OCI-LY3 (cell line): ENCODE measurements at regions not wholly inside any gene's neighbourhood (a gene's known extent, or its start where the extent isn't known, plus 50 kb on each side); places are given as distances from the start of the nearest gene placed in this dataset.

ENCODE experiments used
- H2AFZ ChIP-seq: fragments of 200-600, 300-600 bp; shearing (Covaris generic); 2 replicates; pipeline ENCODE4 v1.6.0; 2014; ENCODE audit warnings: antibody characterized with exemption, low read depth, low read length
- H3K27ac ChIP-seq: fragments of 200-600, 300-600 bp; sonication (generic); 2 replicates; pipeline ENCODE4 v1.5.1; 2014; ENCODE audit warnings: mild to moderate bottlenecking, low read length, moderate library complexity, mixed read lengths
- H3K27me3 ChIP-seq: fragments of 200-600, 300-600 bp; sonication (generic); 2 replicates; pipeline ENCODE4 v1.6.1; 2014; ENCODE audit warnings: low read depth, low read length, mixed read lengths
- H3K36me3 ChIP-seq: fragments of 200-600, 300-600 bp; sonication (generic); replicated peaks from 2 replicates; pipeline ENCODE3; 2014; ENCODE audit warnings: low read depth, low read length, mixed read lengths
- H3K4me1 ChIP-seq: fragments of 300-600, 200-600 bp; sonication (generic); 2 replicates; pipeline ENCODE4 v1.6.1; 2014; ENCODE audit warnings: low read length, mixed read lengths
- H3K4me2 ChIP-seq: fragments of 200-600, 300-600 bp; sonication (generic); 2 replicates; pipeline ENCODE4 v1.6.1; 2014; ENCODE audit warnings: low read length, mixed read lengths
- H3K4me3 ChIP-seq: fragments of 300-600, 200-600 bp; sonication (generic); 2 replicates; pipeline ENCODE4 v1.5.1; 2014; ENCODE audit warnings: antibody characterized with exemption, mild to moderate bottlenecking, low read length, moderate library complexity
- H3K79me2 ChIP-seq: fragments of 300-600, 200-600 bp; shearing (Covaris generic); 2 replicates; pipeline ENCODE4 v1.6.1; 2014; ENCODE audit warnings: mild to moderate bottlenecking, low read length, mixed read lengths
- H3K9ac ChIP-seq: fragments of 300-600, 200-600 bp; shearing (Covaris generic); 2 replicates; pipeline ENCODE4 v1.6.0; 2014; ENCODE audit warnings: mild to moderate bottlenecking, low read length, moderate library complexity
- H3K9me3 ChIP-seq: fragments of 200-600, 300-600 bp; shearing (Covaris generic); 2 replicates; pipeline ENCODE4 v1.6.1; 2014; ENCODE audit warnings: low read length, mixed read lengths; ENCODE audit not compliant: insufficient read depth
- H4K20me1 ChIP-seq: fragments of 200-600, 300-600 bp; sonication (generic); 2 replicates; pipeline ENCODE4 v1.6.1; 2016; ENCODE audit warnings: low read length, mixed read lengths; ENCODE audit not compliant: insufficient read depth
- EZH2phosphoT487 ChIP-seq: fragments of 200-600 bp; shearing (Covaris generic); IDR thresholded peaks from 2 replicates; pipeline ENCODE4 v1.6.1; 2018; ENCODE audit warnings: antibody characterized with exemption, mixed run types, low read depth
- TF ChIP-seq, protein P1 (sequence below): fragments of 200-600, 300-600 bp; sonication (generic); IDR thresholded peaks from 2 replicates; pipeline ENCODE4 v1.5.1; 2014; ENCODE audit warnings: antibody characterized with exemption, low read length, low read depth

DNA sequence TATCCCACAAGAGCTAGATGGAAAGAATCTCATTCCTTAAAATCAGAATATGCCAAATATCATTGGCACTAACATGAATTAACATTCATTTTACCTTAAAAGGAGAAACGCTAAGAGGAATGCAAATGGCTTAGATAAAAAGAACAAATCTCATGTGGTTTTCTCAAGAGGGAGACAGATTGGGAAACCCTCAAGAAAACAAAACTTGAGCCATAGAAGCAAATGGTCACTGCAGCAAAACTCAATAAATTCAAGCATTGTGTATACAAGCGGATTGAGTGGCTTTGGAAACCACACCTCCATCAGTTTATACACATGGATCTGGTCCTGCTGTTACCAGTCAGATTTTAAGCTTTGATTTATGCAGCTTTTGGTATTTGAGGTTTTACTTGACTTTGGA lies 1331.8 kb upstream of the ZEB2 start:
- Histone ChIP-seq H2AFZ (no peak overlapping the region), H3K27ac (no peak overlapping the region)
- no peak for TF ChIP-seq EZH2phosphoT487
- TF ChIP-seq, protein P1, sequence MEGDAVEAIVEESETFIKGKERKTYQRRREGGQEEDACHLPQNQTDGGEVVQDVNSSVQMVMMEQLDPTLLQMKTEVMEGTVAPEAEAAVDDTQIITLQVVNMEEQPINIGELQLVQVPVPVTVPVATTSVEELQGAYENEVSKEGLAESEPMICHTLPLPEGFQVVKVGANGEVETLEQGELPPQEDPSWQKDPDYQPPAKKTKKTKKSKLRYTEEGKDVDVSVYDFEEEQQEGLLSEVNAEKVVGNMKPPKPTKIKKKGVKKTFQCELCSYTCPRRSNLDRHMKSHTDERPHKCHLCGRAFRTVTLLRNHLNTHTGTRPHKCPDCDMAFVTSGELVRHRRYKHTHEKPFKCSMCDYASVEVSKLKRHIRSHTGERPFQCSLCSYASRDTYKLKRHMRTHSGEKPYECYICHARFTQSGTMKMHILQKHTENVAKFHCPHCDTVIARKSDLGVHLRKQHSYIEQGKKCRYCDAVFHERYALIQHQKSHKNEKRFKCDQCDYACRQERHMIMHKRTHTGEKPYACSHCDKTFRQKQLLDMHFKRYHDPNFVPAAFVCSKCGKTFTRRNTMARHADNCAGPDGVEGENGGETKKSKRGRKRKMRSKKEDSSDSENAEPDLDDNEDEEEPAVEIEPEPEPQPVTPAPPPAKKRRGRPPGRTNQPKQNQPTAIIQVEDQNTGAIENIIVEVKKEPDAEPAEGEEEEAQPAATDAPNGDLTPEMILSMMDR, result no peak

DNA sequence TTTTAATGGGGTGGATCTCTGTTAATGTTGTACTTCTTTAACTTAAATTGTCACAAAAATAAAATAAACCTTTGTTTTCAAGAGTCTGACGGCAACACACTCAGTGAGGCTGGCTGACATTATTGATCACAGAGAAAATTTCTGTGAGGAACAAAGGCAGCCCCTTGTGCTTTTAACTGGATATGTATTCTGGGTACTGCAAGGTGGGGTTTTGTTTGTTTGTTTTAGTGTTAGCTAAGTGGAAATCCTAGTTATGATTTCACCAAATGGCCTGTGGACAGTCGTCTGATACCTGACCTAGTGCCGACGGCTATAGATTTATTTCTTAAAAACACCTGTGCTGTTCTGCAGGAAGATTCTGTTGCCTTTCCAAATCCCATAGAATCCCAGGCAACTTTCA lies 1329.5 kb upstream of the ZEB2 start:
- H3K9ac ChIP-seq, result no peak overlapping the region
- H3K4me1 ChIP-seq, result peaks cover 6% of the 10 kb centered on the region
- H3K36me3 ChIP-seq, result no peaks in the 10 kb centered on the region
- H3K79me2 ChIP-seq, result no peaks in the 10 kb centered on the region
- H3K9me3 ChIP-seq, result no peaks in the 10 kb centered on the region
- no peak for TF ChIP-seq EZH2phosphoT487
- TF ChIP-seq, protein P1, result no peak
- H3K27me3 ChIP-seq, result no peaks in the 10 kb centered on the region
- H4K20me1 ChIP-seq, result no peaks in the 10 kb centered on the region
- H3K4me3 ChIP-seq, result no peak overlapping the region
- no peak overlapping the region for H3K27ac ChIP-seq
- H3K4me2 ChIP-seq, result no peak overlapping the region
- no peak overlapping the region for H2AFZ ChIP-seq

More for the DNA sequence above, 1331.8 kb upstream of the ZEB2 start:
- Histone ChIP-seq H3K79me2 (no peaks in the 10 kb centered on the region), H3K27me3 (no peaks in the 10 kb centered on the region), H3K36me3 (no peaks in the 10 kb centered on the region), H3K9ac (no peak overlapping the region), H3K9me3 (no peaks in the 10 kb centered on the region), H4K20me1 (no peaks in the 10 kb centered on the region), H3K4me1 (no peaks in the 10 kb centered on the region), H3K4me3 (no peak overlapping the region), H3K4me2 (no peak overlapping the region)

DNA sequence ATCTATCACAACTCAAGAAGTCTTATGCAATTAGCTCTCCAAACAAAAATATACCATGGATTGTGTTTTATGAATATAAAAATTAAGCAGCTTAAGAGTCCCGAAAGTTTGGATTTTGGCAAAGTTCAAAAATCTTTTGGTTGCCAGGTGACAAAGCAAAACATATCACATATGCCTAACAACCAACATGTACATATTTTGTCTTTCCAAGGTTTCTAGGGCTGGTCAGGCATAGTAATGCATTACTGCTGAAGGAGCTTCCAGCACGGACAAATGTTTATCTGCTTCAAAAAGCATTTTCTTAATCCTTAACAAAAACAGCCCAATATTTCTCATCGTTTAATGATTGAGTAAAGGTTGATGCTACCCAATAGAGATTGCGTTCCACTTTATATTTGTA lies 1327.1 kb upstream of the ZEB2 start:
- Histone ChIP-seq H3K79me2 (no peaks in the 10 kb centered on the region), H3K4me2 (no peak overlapping the region), H4K20me1 (no peaks in the 10 kb centered on the region), H3K27ac (no peak overlapping the region), H3K9me3 (no peaks in the 10 kb centered on the region), H3K4me1 (peaks cover 6% of the 10 kb centered on the region), H3K27me3 (no peaks in the 10 kb centered on the region), H2AFZ (no peak overlapping the region), H3K9ac (no peak overlapping the region), H3K36me3 (no peaks in the 10 kb centered on the region), H3K4me3 (no peak overlapping the region)
- TF ChIP-seq EZH2phosphoT487, result no peak
- TF ChIP-seq, protein P1, result no peak

DNA sequence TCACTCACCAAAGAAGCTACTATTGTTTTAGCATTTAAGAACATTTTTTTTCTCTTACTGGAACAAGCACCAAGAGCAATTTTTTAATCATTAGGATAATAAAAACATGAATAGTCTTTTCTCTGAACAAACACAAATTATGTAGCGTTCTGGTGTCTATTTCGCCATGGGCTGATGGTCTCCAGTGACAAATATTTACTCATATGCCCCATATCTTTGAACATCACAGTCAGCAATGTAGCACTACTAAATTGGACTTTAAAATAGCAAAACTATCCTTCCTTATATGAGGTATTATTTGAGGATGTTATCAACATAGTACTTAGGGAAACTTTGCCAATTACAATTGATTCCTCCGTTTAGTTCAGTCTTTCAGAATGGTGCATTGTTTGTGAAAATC lies 1326.0 kb upstream of the ZEB2 start:
- H3K36me3 ChIP-seq, result no peaks in the 10 kb centered on the region
- no peak overlapping the region for H3K9ac ChIP-seq
- no peaks in the 10 kb centered on the region for H3K27me3 ChIP-seq
- H3K4me1 ChIP-seq, result peaks cover 6% of the 10 kb centered on the region
- no peak overlapping the region for H3K4me3 ChIP-seq
- H3K27ac ChIP-seq, result no peak overlapping the region
- no peaks in the 10 kb centered on the region for H3K79me2 ChIP-seq
- no peak overlapping the region for H2AFZ ChIP-seq
- no peak overlapping the region for H3K4me2 ChIP-seq
- no peaks in the 10 kb centered on the region for H4K20me1 ChIP-seq
- TF ChIP-seq EZH2phosphoT487, result no peak
- TF ChIP-seq, protein P1, result no peak
- H3K9me3 ChIP-seq, result no peaks in the 10 kb centered on the region
